HEK293 (cell line): ENCODE measurements at regions not wholly inside any gene's neighbourhood (a gene's known extent, or its start where the extent isn't known, plus 50 kb on each side); places are given as distances from the start of the nearest gene placed in this dataset.
A peak's percentile ranks its signal among the peaks of the same experiment; 100 is the strongest.

ENCODE experiments used
- CTCF ChIA-PET: fragments of 350-600 bp; formaldehyde crosslinking; extraction: SDS; loops from one replicate; lab custom pipeline; 2021; ENCODE audit warnings: antibody characterized with exemption; lab: Yijun Ruan, JAX
- POLR2A ChIA-PET: fragments of 300-600 bp; formaldehyde crosslinking; extraction: SDS; loops from one replicate; lab custom pipeline; 2020; ENCODE audit warnings: antibody characterized with exemption, inconsistent platforms; lab: Yijun Ruan, JAX
- H3K27ac ChIP-seq: fragments of 200-500 bp; sonication (Bioruptor generic); 2 replicates; pipeline ENCODE4 v1.5.1; 2014; ENCODE audit warnings: low read depth, low read length, control low read depth, inconsistent platforms; ENCODE audit errors: extremely low read depth
- H3K36me3 ChIP-seq, 2 experiments: fragments of 200-500 bp in 1 of 2; sonication (Bioruptor generic) in 1 of 2; 1 replicate in 1 of 2; 2 replicates in 1 of 2; pipeline ENCODE4 v1.5.1; 2014 to 2017; ENCODE audit warnings: inconsistent platforms in 2 of 2, low read length in 2 of 2; ENCODE audit not compliant: control insufficient read depth in 2 of 2, insufficient read depth in 1 of 2
- H3K4me1 ChIP-seq: fragments of 200-500 bp; sonication (Bioruptor generic); 2 replicates; pipeline ENCODE4 v1.5.1; 2014; ENCODE audit warnings: mild to moderate bottlenecking, low read length, inconsistent platforms; ENCODE audit not compliant: control insufficient read depth, insufficient read depth
- H3K4me3 ChIP-seq: 2 replicates; pipeline ENCODE4 v1.5.1; 2011; ENCODE audit warnings: low read depth, mild to moderate bottlenecking, control low read depth, low read length, moderate library complexity
- H3K9me3 ChIP-seq: fragments of 200-500 bp; sonication (Bioruptor generic); 2 replicates; pipeline ENCODE4 v1.5.1; 2014; ENCODE audit warnings: low read depth, low read length, inconsistent platforms; ENCODE audit not compliant: control insufficient read depth, insufficient read depth
- FEZF1 ChIP-seq: fragments of 450-650 bp; formaldehyde crosslinking; IDR thresholded peaks from 2 replicates; pipeline ENCODE4 v1.5.1; 2016; ENCODE audit warnings: missing biosample characterization, missing genetic modification characterization
- HOXD13 ChIP-seq: sonication (generic); formaldehyde crosslinking; IDR thresholded peaks from 2 replicates; pipeline ENCODE4 v1.8.0; 2022; ENCODE audit warnings: missing genetic modification reagents, borderline replicate concordance
- KLF10 ChIP-seq: fragments of 450-650 bp; IDR thresholded peaks from 2 replicates; pipeline ENCODE4 v1.5.1; 2018; ENCODE audit warnings: missing biosample characterization, mild to moderate bottlenecking, missing genetic modification characterization
- PRDM2 ChIP-seq: fragments of 450-650 bp; formaldehyde crosslinking; IDR thresholded peaks from 2 replicates; pipeline ENCODE4 v1.5.1; 2016; ENCODE audit warnings: missing biosample characterization, missing genetic modification characterization, borderline replicate concordance
- YY1 ChIP-seq: fragments of 450-650 bp; formaldehyde crosslinking; IDR thresholded peaks from 2 replicates; pipeline ENCODE4 v1.5.1; 2018; ENCODE audit warnings: missing biosample characterization, missing genetic modification characterization
- ZBTB1 ChIP-seq: fragments of 450-650 bp; formaldehyde crosslinking; IDR thresholded peaks from 2 replicates; pipeline ENCODE4 v1.5.1; 2016; ENCODE audit warnings: missing biosample characterization, missing genetic modification characterization
- ZNF239 ChIP-seq: fragments of 450-650 bp; formaldehyde crosslinking; IDR thresholded peaks from 2 replicates; pipeline ENCODE4 v1.5.1; 2016; ENCODE audit warnings: missing biosample characterization, missing genetic modification characterization
- ZNF354C ChIP-seq: fragments of 450-650 bp; formaldehyde crosslinking; IDR thresholded peaks from 2 replicates; pipeline ENCODE4 v1.5.1; 2016; ENCODE audit warnings: missing biosample characterization, missing genetic modification characterization, low read depth, borderline replicate concordance
- ZNF362 ChIP-seq: fragments of 450-650 bp; formaldehyde crosslinking; IDR thresholded peaks from 2 replicates; pipeline ENCODE4 v1.5.1; 2016; ENCODE audit warnings: missing biosample characterization, missing genetic modification characterization
- ZNF404 ChIP-seq: fragments of 450-650 bp; formaldehyde crosslinking; IDR thresholded peaks from 2 replicates; pipeline ENCODE4 v1.5.1; 2017; ENCODE audit warnings: missing biosample characterization, missing genetic modification characterization
- ZNF416 ChIP-seq: fragments of 450-650 bp; formaldehyde crosslinking; IDR thresholded peaks from 2 replicates; pipeline ENCODE4 v1.5.1; 2016; ENCODE audit warnings: missing biosample characterization, missing genetic modification characterization
- ZNF423 ChIP-seq: fragments of 450-650 bp; formaldehyde crosslinking; IDR thresholded peaks from 2 replicates; pipeline ENCODE4 v1.5.1; 2016; ENCODE audit warnings: missing biosample characterization, missing genetic modification characterization
- ZNF48 ChIP-seq: fragments of 450-650 bp; formaldehyde crosslinking; IDR thresholded peaks from 2 replicates; pipeline ENCODE4 v1.5.1; 2016; ENCODE audit warnings: missing biosample characterization, missing genetic modification characterization
- ZNF549 ChIP-seq: fragments of 450-650 bp; IDR thresholded peaks from 2 replicates; pipeline ENCODE4 v1.5.1; 2018; ENCODE audit warnings: missing biosample characterization, missing genetic modification characterization, mild to moderate bottlenecking, inconsistent platforms, moderate library complexity
- ZNF621 ChIP-seq: fragments of 450-650 bp; formaldehyde crosslinking; IDR thresholded peaks from 2 replicates; pipeline ENCODE4 v1.5.1; 2017; ENCODE audit warnings: missing biosample characterization, missing genetic modification characterization
- ZNF677 ChIP-seq: fragments of 450-650 bp; IDR thresholded peaks from 2 replicates; pipeline ENCODE4 v1.5.0; 2018; ENCODE audit warnings: missing biosample characterization, mild to moderate bottlenecking, missing genetic modification characterization, moderate library complexity
- ZNF792 ChIP-seq: fragments of 450-650 bp; formaldehyde crosslinking; IDR thresholded peaks from 2 replicates; pipeline ENCODE4 v1.5.1; 2016; ENCODE audit warnings: missing biosample characterization, missing genetic modification characterization
- TF ChIP-seq, protein P1 (sequence below): fragments of 450-650 bp; formaldehyde crosslinking; IDR thresholded peaks from 2 replicates; pipeline ENCODE4 v1.5.1; 2016; ENCODE audit warnings: missing biosample characterization, missing genetic modification characterization

GRCh38 chr12:89863493-89863938, 154.9 kb upstream of the ATP2B1 start:
- Histone ChIP-seq H3K36me3 (no peaks in the 10 kb centered on the region), H3K27ac (no peak overlapping the region), H3K4me3 (no peak overlapping the region), H3K9me3 (no peaks in the 10 kb centered on the region), H3K4me1 (peaks cover 5% of the 10 kb centered on the region; the same call in 1 of the 2 replicates)
- no peak for TF ChIP-seq ZNF354C (tag by site-specific recombination)
- TF ChIP-seq ZNF549 = peak; percentile 61
- CTCF ChIA-PET = no interaction called here
- POLR2A ChIA-PET = no interaction called here

GRCh38 chr12:89862511-89863445, 154.1 kb upstream of the ATP2B1 start:
- ChIA-PET CTCF (no interaction called here), POLR2A (no interaction called here)
- Histone ChIP-seq H3K9me3 (no peaks in the 10 kb centered on the region), H3K4me1 (peaks cover 5% of the 10 kb centered on the region; the same call in 1 of the 2 replicates), H3K27ac (no peak overlapping the region; the same call in 1 of the 2 replicates), H3K36me3 (no peaks in the 10 kb centered on the region), H3K4me3 (no peak overlapping the region)
- TF ChIP-seq ZNF621 (tag by site-specific recombination) (no peak), YY1 (no peak), PRDM2 (tag by site-specific recombination) (no peak), ZNF677 (tag by site-specific recombination) (no peak), HOXD13 (no peak), ZNF792 (tag by site-specific recombination) (no peak), ZNF404 (no peak), ZNF423 (tag by site-specific recombination) (no peak), ZNF48 (tag by site-specific recombination) (no peak), ZBTB1 (tag by site-specific recombination) (no peak), ZNF362 (tag by site-specific recombination) (no peak), KLF10 (tag by site-specific recombination) (no peak), ZNF416 (tag by site-specific recombination) (no peak), ZNF239 (no peak), FEZF1 (no peak)
- TF ChIP-seq, protein P1, sequence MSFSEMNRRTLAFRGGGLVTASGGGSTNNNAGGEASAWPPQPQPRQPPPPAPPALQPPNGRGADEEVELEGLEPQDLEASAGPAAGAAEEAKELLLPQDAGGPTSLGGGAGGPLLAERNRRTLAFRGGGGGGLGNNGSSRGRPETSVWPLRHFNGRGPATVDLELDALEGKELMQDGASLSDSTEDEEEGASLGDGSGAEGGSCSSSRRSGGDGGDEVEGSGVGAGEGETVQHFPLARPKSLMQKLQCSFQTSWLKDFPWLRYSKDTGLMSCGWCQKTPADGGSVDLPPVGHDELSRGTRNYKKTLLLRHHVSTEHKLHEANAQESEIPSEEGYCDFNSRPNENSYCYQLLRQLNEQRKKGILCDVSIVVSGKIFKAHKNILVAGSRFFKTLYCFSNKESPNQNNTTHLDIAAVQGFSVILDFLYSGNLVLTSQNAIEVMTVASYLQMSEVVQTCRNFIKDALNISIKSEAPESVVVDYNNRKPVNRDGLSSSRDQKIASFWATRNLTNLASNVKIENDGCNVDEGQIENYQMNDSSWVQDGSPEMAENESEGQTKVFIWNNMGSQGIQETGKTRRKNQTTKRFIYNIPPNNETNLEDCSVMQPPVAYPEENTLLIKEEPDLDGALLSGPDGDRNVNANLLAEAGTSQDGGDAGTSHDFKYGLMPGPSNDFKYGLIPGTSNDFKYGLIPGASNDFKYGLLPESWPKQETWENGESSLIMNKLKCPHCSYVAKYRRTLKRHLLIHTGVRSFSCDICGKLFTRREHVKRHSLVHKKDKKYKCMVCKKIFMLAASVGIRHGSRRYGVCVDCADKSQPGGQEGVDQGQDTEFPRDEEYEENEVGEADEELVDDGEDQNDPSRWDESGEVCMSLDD = no peak
